Astrocyte of the spinal cord (primary cell): ENCODE measurements at regions not wholly inside any gene's neighbourhood (a gene's known extent, or its start where the extent isn't known, plus 50 kb on each side); places are given as distances from the start of the nearest gene placed in this dataset.

Source experiments
- DNase-seq: peaks from one replicate; pipeline ENCODE4 v3.0.0; 2011; ENCODE audit warnings: low read depth, low spot score
- H3K4me3 ChIP-seq: 2 replicates; pipeline ENCODE4 v1.5.1; 2011; ENCODE audit warnings: low read depth, mild to moderate bottlenecking, low read length, moderate library complexity
- in situ Hi-C: cut with HindIII; loops from 2 replicates; pipeline ENCODE4 v1.10.0; 2017; ENCODE audit warnings: low sequenced_read_pairs
- TF ChIP-seq, protein P1 (sequence below): IDR thresholded peaks from 2 replicates; pipeline ENCODE4 v1.5.1; 2012; ENCODE audit warnings: low read depth, mild to moderate bottlenecking, low read length, inconsistent platforms

DNA sequence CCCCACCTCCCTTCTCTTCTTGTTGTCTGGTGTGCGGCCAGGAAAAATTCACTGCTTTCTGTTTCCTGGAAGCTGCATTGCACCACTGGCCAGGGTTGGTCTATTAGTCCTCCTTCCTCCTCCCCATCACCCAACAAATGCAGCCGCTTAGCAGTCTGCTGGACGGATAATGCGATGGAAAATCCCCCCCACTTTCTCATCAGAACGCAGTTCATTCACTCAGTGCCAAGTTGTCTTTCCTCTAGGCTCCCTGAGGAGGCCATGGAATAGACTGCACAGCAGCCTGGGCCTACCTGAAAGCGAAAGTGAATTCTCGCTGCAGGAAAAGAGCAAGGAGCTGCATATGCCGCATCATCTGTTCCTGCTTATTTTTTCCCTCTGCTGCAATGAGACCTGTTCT lies 513.6 kb downstream of the METTL15 start:
- H3K4me3 ChIP-seq, result no peak overlapping the region
- in situ Hi-C loops, result no loop called here
- peak; percentile 78 for DNase-seq

GRCh38 chr11:28619846-28620540 lies 511.8 kb downstream of the METTL15 start:
- peak; percentile 60 for DNase-seq
- H3K4me3 ChIP-seq, result no peak overlapping the region
- TF ChIP-seq, protein P1, sequence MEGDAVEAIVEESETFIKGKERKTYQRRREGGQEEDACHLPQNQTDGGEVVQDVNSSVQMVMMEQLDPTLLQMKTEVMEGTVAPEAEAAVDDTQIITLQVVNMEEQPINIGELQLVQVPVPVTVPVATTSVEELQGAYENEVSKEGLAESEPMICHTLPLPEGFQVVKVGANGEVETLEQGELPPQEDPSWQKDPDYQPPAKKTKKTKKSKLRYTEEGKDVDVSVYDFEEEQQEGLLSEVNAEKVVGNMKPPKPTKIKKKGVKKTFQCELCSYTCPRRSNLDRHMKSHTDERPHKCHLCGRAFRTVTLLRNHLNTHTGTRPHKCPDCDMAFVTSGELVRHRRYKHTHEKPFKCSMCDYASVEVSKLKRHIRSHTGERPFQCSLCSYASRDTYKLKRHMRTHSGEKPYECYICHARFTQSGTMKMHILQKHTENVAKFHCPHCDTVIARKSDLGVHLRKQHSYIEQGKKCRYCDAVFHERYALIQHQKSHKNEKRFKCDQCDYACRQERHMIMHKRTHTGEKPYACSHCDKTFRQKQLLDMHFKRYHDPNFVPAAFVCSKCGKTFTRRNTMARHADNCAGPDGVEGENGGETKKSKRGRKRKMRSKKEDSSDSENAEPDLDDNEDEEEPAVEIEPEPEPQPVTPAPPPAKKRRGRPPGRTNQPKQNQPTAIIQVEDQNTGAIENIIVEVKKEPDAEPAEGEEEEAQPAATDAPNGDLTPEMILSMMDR, result no peak
- in situ Hi-C loops, result no loop called here

More for the DNA sequence above, 513.6 kb downstream of the METTL15 start:
- TF ChIP-seq, protein P1, result no peak

GRCh38 chr11:28618416-28618815 lies 510.2 kb downstream of the METTL15 start:
- no peak overlapping the region for H3K4me3 ChIP-seq
- TF ChIP-seq, protein P1, result no peak
- in situ Hi-C loops, result no loop called here
- peak; percentile 6 for DNase-seq

- in situ Hi-C loops, result no loop called here
- H3K4me3 ChIP-seq, result no peak overlapping the region
- peak; percentile 51 for DNase-seq
- TF ChIP-seq, protein P1, result no peak
Observed at GRCh38 chr11:28616160-28616965, 508.2 kb downstream of the METTL15 start.

GRCh38 chr11:28615542-28615941 lies 507.4 kb downstream of the METTL15 start:
- in situ Hi-C loops, result no loop called here
- peak; percentile 31 for DNase-seq
- TF ChIP-seq, protein P1, result no peak
- H3K4me3 ChIP-seq, result no peak overlapping the region

- in situ Hi-C loops, result no loop called here
- TF ChIP-seq, protein P1, result no peak
- no peak overlapping the region for H3K4me3 ChIP-seq
- DNase-seq, result peak; percentile 41
Observed at GRCh38 chr11:28606930-28607329, 498.7 kb downstream of the METTL15 start.
